ENCODE measurements at regions not wholly inside any gene's neighbourhood (a gene's known extent, or its start where the extent isn't known, plus 50 kb on each side); places are given as distances from the start of the nearest gene placed in this dataset.

DNA sequence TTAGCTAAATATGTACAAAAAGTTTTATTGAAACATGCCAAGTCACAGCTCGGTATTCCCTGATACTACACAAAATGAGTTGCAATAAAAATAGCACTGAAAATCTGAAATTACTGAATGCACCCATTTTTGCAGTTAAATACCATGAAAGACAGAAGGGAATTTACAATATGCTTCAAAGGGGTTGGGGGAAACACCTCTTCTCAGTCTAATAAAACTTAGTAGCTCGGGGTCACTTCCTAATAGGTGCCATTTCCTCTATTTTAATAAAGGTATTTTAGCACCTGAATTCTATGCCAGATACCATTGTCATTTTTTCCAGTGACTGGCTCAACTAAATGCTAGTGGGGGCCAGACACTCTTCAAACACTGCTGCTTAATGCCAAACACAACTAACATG is 204.1 kb upstream of the MEF2C start:
- ChIA-PET POLR2A (no interaction called here), CTCF (no interaction called here)
- Mint-ChIP-seq H3K27ac (no peak overlapping the region), H3K9me3 (no peaks in the 10 kb centered on the region), H3K36me3 (ENCODE audit: low read depth) (no peaks in the 10 kb centered on the region), H3K4me3 (no peak overlapping the region), H3K27me3 (no peaks in the 10 kb centered on the region), H3K4me1 (no peaks in the 10 kb centered on the region)
- no peak for DNase-seq

DNA sequence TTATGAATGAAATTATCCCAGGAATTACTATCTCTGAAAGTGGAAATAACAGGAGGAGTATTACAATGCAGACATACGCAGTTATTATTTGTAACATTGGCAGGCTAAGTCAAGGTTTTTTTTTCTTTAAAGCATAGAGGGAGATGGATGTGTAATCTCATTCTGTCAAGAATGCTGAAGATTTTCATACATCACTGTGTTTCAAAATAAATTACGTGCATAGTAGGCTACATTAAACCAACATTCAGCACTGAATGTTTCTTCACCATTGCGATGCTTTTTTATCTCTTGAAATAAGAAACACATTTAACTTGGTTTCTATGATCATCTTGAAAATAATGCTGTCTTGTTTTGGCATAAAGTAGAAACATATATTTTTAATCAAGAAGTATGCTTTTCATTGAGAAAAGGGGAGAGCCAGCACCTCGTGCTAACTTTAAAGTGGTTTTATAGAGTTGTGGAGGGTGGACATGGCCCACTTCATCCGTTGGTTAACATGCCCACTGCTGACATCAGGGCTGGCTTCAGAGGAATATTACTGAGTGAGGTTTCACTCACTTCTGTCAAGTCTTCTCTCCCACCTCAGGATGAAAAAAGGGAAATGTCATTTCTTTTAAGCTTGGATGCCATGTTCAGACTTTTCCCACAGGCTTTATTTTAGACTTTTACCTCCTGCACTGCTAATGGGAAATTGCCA is 203.6 kb upstream of the MEF2C start:
- no peaks in the 10 kb centered on the region for H3K4me1 Mint-ChIP-seq
- H3K27me3 Mint-ChIP-seq = no peaks in the 10 kb centered on the region
- CTCF ChIA-PET = no interaction called here
- no peak overlapping the region for H3K4me3 Mint-ChIP-seq
- H3K27ac Mint-ChIP-seq = no peak overlapping the region
- POLR2A ChIA-PET = no interaction called here
- no peaks in the 10 kb centered on the region for H3K9me3 Mint-ChIP-seq
- no peak for DNase-seq
- no peaks in the 10 kb centered on the region for H3K36me3 Mint-ChIP-seq (ENCODE audit: low read depth)

DNA sequence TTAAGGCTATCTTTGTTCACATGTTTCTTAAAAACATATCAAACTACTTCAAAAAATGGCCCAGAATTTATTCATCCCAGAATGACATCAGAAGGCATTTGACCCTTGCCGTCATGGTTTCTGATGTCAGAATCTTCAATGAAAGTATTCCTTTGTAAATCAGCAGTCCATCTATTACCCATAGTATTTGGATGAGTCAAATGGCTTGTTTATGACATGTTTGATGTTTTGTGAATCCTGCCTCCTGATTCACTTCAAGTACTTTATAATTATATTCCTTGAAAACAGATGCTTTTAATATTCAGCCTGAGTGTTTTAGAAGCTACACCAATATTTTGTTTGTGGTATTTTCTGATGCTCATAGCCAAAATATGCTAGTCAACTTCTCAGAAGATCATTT is 200.8 kb upstream of the MEF2C start:
- Mint-ChIP-seq H3K36me3 (ENCODE audit: low read depth) (no peaks in the 10 kb centered on the region), H3K27ac (no peak overlapping the region), H3K27me3 (no peaks in the 10 kb centered on the region), H3K4me3 (no peak overlapping the region), H3K4me1 (no peaks in the 10 kb centered on the region), H3K9me3 (no peaks in the 10 kb centered on the region)
- CTCF ChIA-PET = interaction anchor here (1.0 kb wide), 1 partner anchor 9 kb away, joined by 3 read pairs; no protein-coding TSS in a partner anchor
- no peak for DNase-seq
- POLR2A ChIA-PET = no interaction called here

DNA sequence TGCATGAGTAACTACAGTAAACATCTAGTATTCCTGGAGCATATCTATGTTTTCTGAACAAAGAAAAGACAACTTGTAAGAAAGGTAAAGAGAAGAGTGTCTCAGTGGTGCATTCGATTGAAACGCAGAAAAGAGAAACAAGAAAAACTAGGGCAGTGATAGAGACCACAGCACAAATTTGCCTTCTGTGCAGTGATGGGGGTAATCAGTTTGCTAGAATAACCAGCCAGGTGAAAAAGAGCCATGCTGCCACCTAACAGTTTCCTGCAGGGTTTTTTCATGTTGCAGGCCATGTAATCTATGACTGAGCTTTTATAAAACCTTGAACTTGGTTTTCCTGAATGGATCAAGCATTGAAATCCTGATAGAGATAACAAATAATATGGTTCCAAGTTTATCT is 198.4 kb upstream of the MEF2C start:
- DNase-seq = no peak
- H3K4me1 Mint-ChIP-seq = no peaks in the 10 kb centered on the region
- H3K27ac Mint-ChIP-seq = no peak overlapping the region
- no peaks in the 10 kb centered on the region for H3K36me3 Mint-ChIP-seq (ENCODE audit: low read depth)
- CTCF ChIA-PET = no interaction called here
- H3K27me3 Mint-ChIP-seq = no peaks in the 10 kb centered on the region
- no peaks in the 10 kb centered on the region for H3K9me3 Mint-ChIP-seq
- H3K4me3 Mint-ChIP-seq = no peak overlapping the region
- POLR2A ChIA-PET = no interaction called here

DNA sequence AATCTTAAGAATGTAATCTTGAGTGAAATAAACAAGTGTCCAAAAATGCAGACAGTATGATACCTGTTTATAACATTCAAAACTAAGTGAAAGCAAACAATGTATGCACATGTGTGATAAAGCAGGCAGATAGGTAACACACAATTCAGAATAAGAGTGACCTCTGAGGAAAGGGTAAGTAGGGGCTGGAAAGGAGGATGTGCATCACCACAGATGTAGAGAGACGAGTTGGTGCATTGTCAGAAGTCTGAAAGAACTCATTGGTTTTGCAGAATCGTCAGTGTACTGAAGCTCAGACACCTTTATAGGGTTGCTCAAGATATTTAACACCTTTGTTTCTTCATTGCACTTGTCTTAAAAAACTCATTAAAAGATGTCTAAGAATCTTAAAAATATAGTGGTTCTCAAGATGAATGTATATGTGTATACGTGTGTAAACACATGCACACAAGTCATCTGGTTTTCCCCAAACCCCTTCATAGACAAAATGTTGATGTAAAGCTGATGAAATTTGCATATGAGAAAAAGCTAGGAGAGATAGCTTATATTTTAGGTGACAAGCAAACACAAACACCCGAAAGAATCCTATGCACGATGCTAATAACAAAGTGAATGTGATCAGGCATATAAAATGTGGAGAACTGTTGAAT is 197.6 kb upstream of the MEF2C start:
- no peak overlapping the region for H3K27ac Mint-ChIP-seq
- H3K27me3 Mint-ChIP-seq = no peaks in the 10 kb centered on the region
- DNase-seq = no peak
- H3K9me3 Mint-ChIP-seq = no peaks in the 10 kb centered on the region
- CTCF ChIA-PET = no interaction called here
- H3K36me3 Mint-ChIP-seq (ENCODE audit: low read depth) = no peaks in the 10 kb centered on the region
- POLR2A ChIA-PET = no interaction called here
- no peak overlapping the region for H3K4me3 Mint-ChIP-seq
- H3K4me1 Mint-ChIP-seq = no peaks in the 10 kb centered on the region

DNA sequence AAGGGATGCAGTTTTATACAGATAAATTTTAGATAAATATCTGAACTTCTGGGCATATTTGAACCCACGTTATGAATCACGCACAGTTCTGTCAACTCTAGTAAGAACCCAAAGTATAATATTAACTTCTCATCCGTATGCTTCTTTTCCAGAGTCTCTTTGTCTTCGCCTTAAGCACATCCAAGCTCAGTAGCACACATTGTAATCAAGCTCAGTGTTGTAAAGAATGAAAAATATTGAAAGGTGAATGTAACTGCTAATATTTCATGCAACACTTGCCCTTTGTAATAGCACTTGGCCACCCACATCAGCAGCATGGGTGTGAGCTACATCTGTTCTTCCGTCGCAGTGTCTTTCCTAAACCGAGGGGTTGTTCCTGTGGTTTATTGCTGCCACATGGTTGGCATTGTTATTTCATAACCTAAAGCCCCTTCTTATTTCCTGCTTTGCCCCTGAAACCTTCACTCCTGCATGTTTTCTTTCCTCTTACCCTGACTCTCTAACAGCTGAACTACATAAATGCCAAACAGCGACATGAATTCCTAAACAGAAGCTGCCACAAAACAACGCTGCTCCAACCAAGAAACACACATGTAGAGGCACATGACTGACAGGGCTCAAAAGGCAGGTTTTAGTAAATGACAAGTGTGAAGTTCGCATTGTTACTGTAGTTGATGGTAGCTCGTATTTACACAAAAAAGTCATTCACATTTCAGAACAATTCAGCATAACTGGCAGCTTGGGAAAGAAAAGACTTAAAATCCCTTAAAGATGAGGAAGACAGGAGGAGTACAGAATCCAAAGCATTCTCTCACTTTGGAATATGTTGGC is 190.1 kb upstream of the MEF2C start:
- no peak overlapping the region for H3K4me3 Mint-ChIP-seq
- H3K36me3 Mint-ChIP-seq (ENCODE audit: low read depth) = no peaks in the 10 kb centered on the region
- DNase-seq = no peak
- ChIA-PET CTCF (no interaction called here), POLR2A (interaction anchor here (0.6 kb wide), 1 partner anchor 305 kb away, joined by 3 read pairs; no protein-coding TSS in a partner anchor)
- no peaks in the 10 kb centered on the region for H3K4me1 Mint-ChIP-seq
- no peak overlapping the region for H3K27ac Mint-ChIP-seq
- H3K9me3 Mint-ChIP-seq = no peaks in the 10 kb centered on the region
- no peaks in the 10 kb centered on the region for H3K27me3 Mint-ChIP-seq

DNA sequence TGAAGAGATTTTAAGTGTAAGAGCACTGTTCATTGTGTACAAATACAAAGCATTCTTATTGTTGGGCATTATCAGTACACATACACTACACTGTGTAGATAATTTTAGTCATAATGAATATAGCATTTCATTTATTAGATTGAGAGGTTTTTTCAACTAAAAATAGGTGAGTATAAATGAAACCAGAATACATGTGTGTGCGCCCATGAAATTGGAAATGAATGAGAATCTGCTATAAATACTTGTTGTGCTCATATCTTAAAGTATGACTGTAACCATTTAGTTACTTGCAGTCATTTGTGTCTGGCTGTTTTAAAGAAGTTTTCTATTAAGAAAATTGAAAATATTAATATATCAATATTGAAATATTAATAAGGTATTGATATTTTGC is 189.0 kb upstream of the MEF2C start:
- Mint-ChIP-seq H3K27me3 (no peaks in the 10 kb centered on the region), H3K27ac (no peak overlapping the region), H3K4me1 (no peaks in the 10 kb centered on the region), H3K4me3 (no peak overlapping the region), H3K36me3 (ENCODE audit: low read depth) (no peaks in the 10 kb centered on the region), H3K9me3 (no peaks in the 10 kb centered on the region)
- POLR2A ChIA-PET = no interaction called here
- CTCF ChIA-PET = interaction anchor here (0.6 kb wide), 1 partner anchor 38 kb away, joined by 3 read pairs; no protein-coding TSS in a partner anchor
- no peak for DNase-seq

DNA sequence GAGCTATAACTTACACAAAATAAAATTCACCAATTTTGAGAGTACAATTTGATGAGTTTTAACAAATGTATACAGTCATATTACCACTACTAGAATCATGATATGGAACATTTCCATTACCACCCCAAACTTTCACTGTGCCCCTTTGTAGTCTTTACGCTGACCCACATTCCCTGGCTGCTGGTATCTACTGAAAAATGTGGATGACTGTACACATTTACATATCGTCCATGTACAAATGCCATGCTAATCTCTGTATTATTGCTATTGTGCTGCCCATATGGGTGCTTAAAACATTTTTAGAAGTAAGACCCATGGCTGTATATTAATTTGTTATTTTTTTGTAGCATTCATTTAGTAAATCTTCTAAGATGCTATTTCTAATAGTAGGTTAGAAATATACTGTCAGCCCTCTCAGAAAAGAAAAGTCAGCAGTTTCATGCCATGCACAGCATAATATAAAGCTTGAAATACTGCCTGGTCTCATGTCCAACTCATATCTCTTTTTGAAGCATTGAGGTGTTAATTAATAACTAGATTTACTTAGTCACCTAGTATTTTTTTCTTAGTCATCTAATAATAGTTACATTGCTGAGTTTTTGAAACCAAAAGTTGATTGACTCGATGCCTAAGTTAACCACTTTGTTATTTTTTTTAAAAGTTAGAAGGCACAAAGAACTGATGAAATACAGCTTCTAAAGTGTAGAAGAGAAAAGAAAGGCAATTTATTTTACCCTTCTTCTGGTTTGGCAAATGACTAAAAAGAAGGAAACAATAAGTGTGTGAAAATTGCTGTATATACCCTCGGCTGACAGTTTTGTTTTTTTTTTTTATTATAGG is 188.3 kb upstream of the MEF2C start:
- no peak overlapping the region for H3K27ac Mint-ChIP-seq
- no peaks in the 10 kb centered on the region for H3K4me1 Mint-ChIP-seq
- DNase-seq = no peak
- POLR2A ChIA-PET = no interaction called here
- CTCF ChIA-PET = interaction anchor here (0.6 kb wide), 1 partner anchor 38 kb away, joined by 3 read pairs; no protein-coding TSS in a partner anchor
- no peaks in the 10 kb centered on the region for H3K9me3 Mint-ChIP-seq
- H3K27me3 Mint-ChIP-seq = no peaks in the 10 kb centered on the region
- H3K4me3 Mint-ChIP-seq = no peak overlapping the region
- H3K36me3 Mint-ChIP-seq (ENCODE audit: low read depth) = no peaks in the 10 kb centered on the region

DNA sequence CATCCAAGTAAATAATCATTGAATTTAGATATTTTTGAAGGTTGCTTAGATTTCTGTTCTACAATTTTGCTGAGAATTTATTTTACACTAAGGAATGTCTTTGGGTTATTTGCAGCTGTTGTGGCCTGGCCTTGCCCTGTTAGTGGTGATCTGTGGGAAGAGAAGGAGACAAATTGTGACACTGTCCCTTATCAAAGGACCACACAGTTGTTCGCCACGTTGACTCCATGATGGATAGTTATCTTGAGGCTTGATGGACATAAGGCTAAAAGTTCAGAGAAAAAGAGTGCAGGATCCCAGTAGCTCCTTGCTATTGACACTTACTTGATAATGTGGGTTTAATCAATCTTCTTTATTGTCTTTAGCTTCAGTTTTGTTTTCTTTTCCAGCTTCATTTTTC is 186.6 kb upstream of the MEF2C start:
- Mint-ChIP-seq H3K27me3 (no peaks in the 10 kb centered on the region), H3K9me3 (no peaks in the 10 kb centered on the region), H3K27ac (no peak overlapping the region), H3K4me1 (no peaks in the 10 kb centered on the region), H3K4me3 (no peak overlapping the region), H3K36me3 (ENCODE audit: low read depth) (no peaks in the 10 kb centered on the region)
- ChIA-PET CTCF (no interaction called here), POLR2A (no interaction called here)
- no peak for DNase-seq

DNA sequence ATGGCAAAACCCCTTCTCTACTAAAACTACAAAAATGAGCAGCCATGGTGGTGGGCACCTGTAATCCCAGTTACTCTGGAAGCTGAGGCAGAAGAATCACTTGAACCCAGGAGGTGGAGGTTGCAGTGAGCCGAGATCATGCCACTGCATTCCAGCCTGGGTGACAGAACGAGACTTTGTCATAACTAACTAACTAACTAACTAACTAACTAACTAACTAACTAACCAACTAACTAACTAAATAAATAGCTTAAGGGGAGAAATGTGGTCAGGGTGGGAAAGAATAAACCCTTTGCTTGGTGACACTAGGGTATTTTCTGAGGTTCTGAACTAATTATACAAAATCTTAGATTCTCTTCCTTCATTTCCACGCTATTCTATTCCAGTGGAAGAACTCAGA is 184.4 kb upstream of the MEF2C start:
- H3K27me3 Mint-ChIP-seq = no peaks in the 10 kb centered on the region
- no peaks in the 10 kb centered on the region for H3K36me3 Mint-ChIP-seq (ENCODE audit: low read depth)
- CTCF ChIA-PET = no interaction called here

DNA sequence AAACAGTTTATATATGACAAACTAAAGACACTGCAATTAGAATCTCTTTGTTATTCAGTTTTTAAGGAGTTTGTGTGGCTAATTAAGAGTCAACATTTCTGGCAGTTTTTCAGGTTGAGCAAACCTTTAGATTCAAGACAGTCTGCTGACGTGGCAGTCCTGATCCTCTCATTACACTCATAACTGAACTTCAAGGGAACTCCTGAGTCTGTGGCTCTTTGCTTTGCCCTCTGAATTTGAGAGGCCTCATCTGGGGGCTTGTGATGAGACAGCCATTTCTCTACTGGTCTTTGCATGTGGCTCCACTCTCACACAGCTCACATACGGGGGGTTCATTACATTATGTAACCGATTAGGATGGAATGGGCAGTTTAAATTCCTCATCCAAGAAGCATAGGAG is 182.9 kb upstream of the MEF2C start:
- DNase-seq = no peak
- no peak overlapping the region for H3K4me3 Mint-ChIP-seq
- ChIA-PET CTCF (no interaction called here), POLR2A (no interaction called here)
- H3K27me3 Mint-ChIP-seq = no peaks in the 10 kb centered on the region
- no peaks in the 10 kb centered on the region for H3K9me3 Mint-ChIP-seq
- no peaks in the 10 kb centered on the region for H3K4me1 Mint-ChIP-seq
- H3K27ac Mint-ChIP-seq = no peak overlapping the region
- H3K36me3 Mint-ChIP-seq (ENCODE audit: low read depth) = no peaks in the 10 kb centered on the region

More for the DNA sequence above, 184.4 kb upstream of the MEF2C start:
- no peak overlapping the region for H3K4me3 Mint-ChIP-seq
- no peak overlapping the region for H3K27ac Mint-ChIP-seq
- POLR2A ChIA-PET = no interaction called here
- H3K4me1 Mint-ChIP-seq = no peaks in the 10 kb centered on the region
- H3K9me3 Mint-ChIP-seq = no peaks in the 10 kb centered on the region
- DNase-seq = no peak

DNA sequence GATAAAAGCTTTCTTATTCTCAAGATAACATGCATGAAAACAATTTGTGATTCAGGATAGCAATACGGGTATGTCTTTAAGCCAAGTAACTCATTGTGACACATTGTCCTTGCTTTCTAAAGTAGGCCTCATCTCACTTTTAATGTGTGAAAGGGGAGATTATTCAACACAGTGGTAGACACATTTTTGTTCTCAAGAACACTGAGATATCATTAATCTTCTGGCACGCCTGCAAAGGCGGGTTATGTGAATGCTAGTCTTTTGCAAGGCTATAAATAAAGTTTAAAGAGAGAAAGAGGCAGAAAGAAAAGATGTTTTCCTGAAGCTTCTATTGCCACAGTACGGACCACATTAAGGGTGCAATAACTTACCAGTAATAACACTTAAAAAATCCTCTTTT is 181.8 kb upstream of the MEF2C start:
- Mint-ChIP-seq H3K36me3 (ENCODE audit: low read depth) (no peaks in the 10 kb centered on the region), H3K9me3 (no peaks in the 10 kb centered on the region), H3K27ac (no peak overlapping the region), H3K27me3 (no peaks in the 10 kb centered on the region), H3K4me1 (no peaks in the 10 kb centered on the region), H3K4me3 (no peak overlapping the region)
- ChIA-PET CTCF (no interaction called here), POLR2A (no interaction called here)
- no peak for DNase-seq

DNA sequence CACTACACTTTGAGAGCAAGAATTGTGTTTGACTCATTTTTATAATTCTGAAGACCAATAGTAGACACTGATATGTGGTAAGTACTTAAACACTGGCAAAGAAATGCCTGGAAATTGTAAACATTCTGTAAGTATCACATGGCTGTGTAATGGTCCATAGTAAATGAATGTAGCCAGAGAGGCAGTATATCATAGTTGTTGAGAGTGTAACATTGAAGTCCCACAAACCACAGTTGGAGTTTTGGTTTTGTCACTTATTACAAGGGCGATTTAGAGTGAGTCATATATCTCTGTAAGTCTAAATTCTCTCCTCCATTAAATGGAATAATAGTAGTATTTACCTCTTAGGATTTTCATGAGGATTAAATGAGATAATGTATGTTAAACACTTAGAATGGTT is 181.1 kb upstream of the MEF2C start:
- CTCF ChIA-PET = no interaction called here
- Mint-ChIP-seq H3K27me3 (no peaks in the 10 kb centered on the region), H3K4me1 (no peaks in the 10 kb centered on the region), H3K4me3 (no peak overlapping the region), H3K9me3 (no peaks in the 10 kb centered on the region), H3K36me3 (ENCODE audit: low read depth) (no peaks in the 10 kb centered on the region), H3K27ac (no peak overlapping the region)
- DNase-seq = no peak
- POLR2A ChIA-PET = no interaction called here
